ENCODE measurements at regions not wholly inside any gene's neighbourhood (a gene's known extent, or its start where the extent isn't known, plus 50 kb on each side); places are given as distances from the start of the nearest gene placed in this dataset.

DNA sequence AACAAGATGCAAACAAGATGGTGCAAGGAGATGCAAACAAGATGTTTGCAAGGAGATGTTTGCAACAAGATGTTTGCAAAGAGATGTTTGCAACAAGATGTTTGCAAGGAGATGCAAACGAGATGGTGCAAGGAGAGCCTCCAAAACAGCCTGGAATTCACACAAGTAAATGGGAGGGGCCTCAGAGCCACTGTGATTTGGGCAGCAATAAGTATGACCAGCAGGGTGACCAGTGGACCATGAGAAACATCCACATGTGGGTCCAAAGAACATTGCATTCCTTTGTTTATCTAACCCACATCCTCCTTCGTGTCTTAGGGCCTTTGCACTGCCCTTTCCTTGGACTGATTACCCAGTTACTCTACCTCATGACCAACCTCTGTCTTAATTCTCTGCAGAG, 162.9 kb downstream of the PLPP3 start:
- ATAC-seq (no peak), DNase-seq (no peak)
- Histone ChIP-seq H3K4me3 (ENCODE audit: low read length) (no peak overlapping the region), H3K9me3 (ENCODE audit: control insufficient read depth, low read length) (no peaks in the 10 kb centered on the region), H3K27ac (ENCODE audit: low read length) (no peak overlapping the region), H3K4me1 (ENCODE audit: control insufficient read depth, insufficient read depth, low read length) (peaks cover 3% of the 10 kb centered on the region), H3K27me3 (ENCODE audit: control insufficient read depth, insufficient read depth) (no peaks in the 10 kb centered on the region)
- intact Hi-C loops (cut with DNase I) = loop anchor here in 1 of 4 donors (10.0 kb wide), 1 partner anchor 222 kb away; no protein-coding TSS in a partner anchor
- 46% methylated on average over 2 of the region's 2 CpGs for WGBS

- intact Hi-C loops (cut with DNase I) = loop anchor here in 1 of 4 donors (10.0 kb wide), 1 partner anchor 221 kb away; no protein-coding TSS in a partner anchor
- peaks cover 3% of the 10 kb centered on the region for H3K4me1 ChIP-seq (ENCODE audit: control insufficient read depth, insufficient read depth, low read length)
Observed at GRCh38 chr1:56415720-56416119, 163.6 kb downstream of the PLPP3 start.

GRCh38 chr1:56415258-56415657, 164.1 kb downstream of the PLPP3 start:
- Histone ChIP-seq H3K9me3 (ENCODE audit: control insufficient read depth, low read length) (no peaks in the 10 kb centered on the region), H3K27me3 (ENCODE audit: control insufficient read depth, insufficient read depth) (no peaks in the 10 kb centered on the region), H3K4me3 (ENCODE audit: low read length) (no peak overlapping the region), H3K27ac (ENCODE audit: low read length) (no peak overlapping the region), H3K4me1 (ENCODE audit: control insufficient read depth, insufficient read depth, low read length) (peaks cover 3% of the 10 kb centered on the region)
- 74% methylated on average over 3 of the region's 3 CpGs for WGBS
- no peak for ATAC-seq
- no peak for DNase-seq
- intact Hi-C loops (cut with DNase I) = loop anchor here in 1 of 4 donors (10.0 kb wide), 1 partner anchor 220 kb away; no protein-coding TSS in a partner anchor

More at GRCh38 chr1:56415720-56416119, 163.6 kb downstream of the PLPP3 start:
- H3K27ac ChIP-seq (ENCODE audit: low read length) = no peak overlapping the region
- 92% methylated on average over 4 of the region's 4 CpGs for WGBS
- no peak for DNase-seq
- no peaks in the 10 kb centered on the region for H3K27me3 ChIP-seq (ENCODE audit: control insufficient read depth, insufficient read depth)
- no peak for ATAC-seq
- H3K4me3 ChIP-seq (ENCODE audit: low read length) = no peak overlapping the region
- H3K9me3 ChIP-seq (ENCODE audit: control insufficient read depth, low read length) = no peaks in the 10 kb centered on the region

GRCh38 chr1:56414728-56415224, 164.6 kb downstream of the PLPP3 start:
- ATAC-seq = no peak
- Histone ChIP-seq H3K9me3 (ENCODE audit: control insufficient read depth, low read length) (no peaks in the 10 kb centered on the region), H3K4me3 (ENCODE audit: low read length) (no peak overlapping the region), H3K27me3 (ENCODE audit: control insufficient read depth, insufficient read depth) (no peaks in the 10 kb centered on the region), H3K4me1 (ENCODE audit: control insufficient read depth, insufficient read depth, low read length) (peaks cover 3% of the 10 kb centered on the region), H3K27ac (ENCODE audit: low read length) (no peak overlapping the region)
- intact Hi-C loops (cut with DNase I) = loop anchor here in 1 of 4 donors (5.0 to 10.0 kb wide), 2 partner anchors 163 to 220 kb away; partner anchors contain the start of gene PLPP3
- WGBS = 69% methylated on average over 9 of the region's 9 CpGs
- no peak for DNase-seq

DNA sequence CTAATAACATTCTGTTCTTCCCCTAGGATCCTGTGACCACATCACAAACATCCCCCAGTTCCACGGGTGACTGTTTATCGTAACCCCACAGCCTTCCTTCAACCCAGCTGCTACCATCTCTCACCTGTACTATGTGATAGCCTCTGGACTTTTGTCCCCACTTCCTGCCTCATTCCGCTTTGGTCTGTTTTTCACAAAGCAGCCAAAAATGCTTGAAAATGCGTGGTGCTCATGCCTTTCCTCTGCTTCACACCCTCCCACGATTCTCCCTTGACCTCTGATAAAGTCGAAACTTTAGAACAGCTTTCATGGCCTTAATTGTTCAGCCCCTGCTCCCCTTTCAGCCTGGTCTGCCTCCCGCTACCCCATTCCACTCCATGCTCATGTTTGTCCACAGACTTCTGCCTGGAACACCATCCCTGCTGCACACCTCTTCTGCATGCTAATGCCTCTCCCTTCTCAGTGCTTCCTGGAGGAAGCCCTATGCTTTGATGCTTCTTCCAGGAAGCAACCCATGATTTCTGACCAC, 165.6 kb downstream of the PLPP3 start:
- no peaks in the 10 kb centered on the region for H3K9me3 ChIP-seq (ENCODE audit: control insufficient read depth, low read length)
- no peak overlapping the region for H3K4me3 ChIP-seq (ENCODE audit: low read length)
- DNase-seq = no peak
- H3K27me3 ChIP-seq (ENCODE audit: control insufficient read depth, insufficient read depth) = no peaks in the 10 kb centered on the region
- H3K27ac ChIP-seq (ENCODE audit: low read length) = no peak overlapping the region
- no peak for ATAC-seq
- intact Hi-C loops (cut with DNase I) = loop anchor here in 1 of 4 donors (5.0 to 10.0 kb wide), 2 partner anchors 164 to 219 kb away; partner anchors contain the start of gene PLPP3
- 53% methylated on average over 7 of the region's 7 CpGs for WGBS
- H3K4me1 ChIP-seq (ENCODE audit: control insufficient read depth, insufficient read depth, low read length) = peaks cover 3% of the 10 kb centered on the region

DNA sequence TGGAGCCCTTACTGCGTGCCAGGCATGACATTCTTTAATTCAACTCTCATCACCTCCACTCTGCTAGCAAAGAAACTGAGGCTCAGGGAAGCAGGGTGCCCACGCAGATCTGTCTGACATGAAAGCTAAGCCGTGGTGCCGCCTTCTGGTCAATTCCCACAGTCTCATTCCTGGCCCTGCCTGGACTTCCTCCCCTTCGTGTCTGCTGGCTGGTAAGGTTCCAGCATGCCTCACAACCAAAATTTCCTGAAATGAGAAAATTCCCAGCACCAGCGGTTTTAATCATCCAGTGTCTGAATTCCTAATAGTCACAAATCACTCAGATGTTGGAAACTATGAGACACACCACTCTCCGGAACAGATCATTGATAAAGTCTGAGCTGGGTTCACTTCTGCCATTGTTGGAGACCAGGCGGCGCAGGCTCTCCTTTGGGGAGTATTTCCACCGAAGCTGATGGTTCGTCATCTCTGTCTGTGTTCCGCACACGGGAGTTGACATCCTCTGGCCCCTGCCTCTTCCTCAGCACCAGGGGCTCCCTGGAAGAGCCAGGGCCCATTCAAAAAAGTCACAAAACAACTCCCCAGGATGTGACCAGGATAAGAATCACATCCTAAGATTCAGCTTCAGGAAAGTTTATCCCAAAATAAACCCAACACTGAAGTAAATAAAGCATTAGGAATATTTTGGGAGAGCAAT, 167.7 kb downstream of the PLPP3 start:
- Histone ChIP-seq H3K9me3 (ENCODE audit: control insufficient read depth, low read length) (no peaks in the 10 kb centered on the region), H3K4me3 (ENCODE audit: low read length) (no peak overlapping the region), H3K27me3 (ENCODE audit: control insufficient read depth, insufficient read depth) (no peaks in the 10 kb centered on the region), H3K27ac (ENCODE audit: low read length) (peak overlapping the region; percentile 56), H3K4me1 (ENCODE audit: control insufficient read depth, insufficient read depth, low read length) (peaks cover 3% of the 10 kb centered on the region)
- DNase-seq (peak; percentile 70 to 85 (median 73)), ATAC-seq (peak; percentile 82 to 95)
- intact Hi-C loops (cut with DNase I) = loop anchor here in 1 of 4 donors (5.0 to 10.0 kb wide), 2 partner anchors 166 to 217 kb away; partner anchors contain the start of gene PLPP3
- 49% methylated on average over 13 of the region's 13 CpGs for WGBS

DNA sequence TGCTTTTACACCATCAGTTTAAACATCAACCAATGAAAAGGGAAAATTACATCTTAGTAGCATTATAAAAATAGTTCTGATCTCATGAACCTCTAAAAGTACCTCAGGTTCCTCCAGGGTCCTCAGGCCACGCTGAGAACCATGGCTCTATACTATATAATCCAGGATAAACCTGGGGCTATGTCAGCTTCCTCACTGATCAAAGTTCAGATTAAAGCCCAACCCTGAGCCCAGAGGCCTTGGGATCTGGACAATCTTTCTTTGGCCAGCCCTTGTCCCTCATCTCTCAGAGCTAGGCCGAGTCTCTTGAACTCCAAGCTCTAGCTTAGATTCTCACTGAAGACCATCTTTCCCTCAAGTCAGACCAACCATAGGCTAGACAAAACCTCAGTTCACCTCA, 168.3 kb downstream of the PLPP3 start:
- DNase-seq (no peak), ATAC-seq (peak in 1 of 2 donors; percentile 5)
- WGBS = 82% methylated on average over 2 of the region's 2 CpGs
- Histone ChIP-seq H3K4me3 (ENCODE audit: low read length) (no peak overlapping the region), H3K27me3 (ENCODE audit: control insufficient read depth, insufficient read depth) (no peaks in the 10 kb centered on the region), H3K4me1 (ENCODE audit: control insufficient read depth, insufficient read depth, low read length) (peaks cover 3% of the 10 kb centered on the region), H3K27ac (ENCODE audit: low read length) (peak overlapping the region; percentile 38), H3K9me3 (ENCODE audit: control insufficient read depth, low read length) (no peaks in the 10 kb centered on the region)
- intact Hi-C loops (cut with DNase I) = loop anchor here in 1 of 4 donors (5.0 to 10.0 kb wide), 2 partner anchors 166 to 216 kb away; partner anchors contain the start of gene PLPP3

DNA sequence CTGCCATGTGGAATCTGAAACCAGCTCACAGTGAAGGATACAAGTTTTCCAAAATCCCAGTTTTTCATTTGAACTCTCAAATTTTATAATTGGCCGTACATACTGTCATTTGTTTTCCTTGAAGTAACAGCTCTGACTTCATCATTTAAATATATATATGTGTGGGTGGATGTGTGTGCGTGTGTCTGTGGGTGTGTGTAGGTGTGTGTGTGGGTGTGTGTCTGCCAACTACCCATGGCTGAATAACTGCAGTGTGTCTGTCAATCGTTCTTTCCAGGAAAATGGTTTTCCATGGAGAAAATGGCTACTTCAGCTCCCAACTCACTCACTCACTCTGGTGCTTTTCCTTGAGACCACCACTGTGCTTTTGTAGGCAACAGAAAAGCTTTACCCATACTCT, 169.0 kb downstream of the PLPP3 start:
- no peak for DNase-seq
- Histone ChIP-seq H3K27me3 (ENCODE audit: control insufficient read depth, insufficient read depth) (no peaks in the 10 kb centered on the region), H3K27ac (ENCODE audit: low read length) (peak overlapping the region; percentile 2), H3K4me3 (ENCODE audit: low read length) (no peak overlapping the region), H3K9me3 (ENCODE audit: control insufficient read depth, low read length) (no peaks in the 10 kb centered on the region), H3K4me1 (ENCODE audit: control insufficient read depth, insufficient read depth, low read length) (peaks cover 3% of the 10 kb centered on the region)
- intact Hi-C loops (cut with DNase I) = loop anchor here in 1 of 4 donors (5.0 to 10.0 kb wide), 2 partner anchors 167 to 216 kb away; partner anchors contain the start of gene PLPP3
- WGBS = 91% methylated on average over 3 of the region's 3 CpGs
- ATAC-seq = no peak

GRCh38 chr1:56409112-56409691, 170.2 kb downstream of the PLPP3 start:
- Histone ChIP-seq H3K9me3 (ENCODE audit: control insufficient read depth, low read length) (no peaks in the 10 kb centered on the region), H3K4me1 (ENCODE audit: control insufficient read depth, insufficient read depth, low read length) (peaks cover 3% of the 10 kb centered on the region), H3K27me3 (ENCODE audit: control insufficient read depth, insufficient read depth) (no peaks in the 10 kb centered on the region), H3K4me3 (ENCODE audit: low read length) (no peak overlapping the region), H3K27ac (ENCODE audit: low read length) (no peak overlapping the region)
- WGBS = 91% methylated on average over 8 of the region's 8 CpGs
- DNase-seq = peak in 2 of 3 donors; percentile 53 to 57
- ATAC-seq = no peak
- intact Hi-C loops (cut with DNase I) = no loop called here

DNA sequence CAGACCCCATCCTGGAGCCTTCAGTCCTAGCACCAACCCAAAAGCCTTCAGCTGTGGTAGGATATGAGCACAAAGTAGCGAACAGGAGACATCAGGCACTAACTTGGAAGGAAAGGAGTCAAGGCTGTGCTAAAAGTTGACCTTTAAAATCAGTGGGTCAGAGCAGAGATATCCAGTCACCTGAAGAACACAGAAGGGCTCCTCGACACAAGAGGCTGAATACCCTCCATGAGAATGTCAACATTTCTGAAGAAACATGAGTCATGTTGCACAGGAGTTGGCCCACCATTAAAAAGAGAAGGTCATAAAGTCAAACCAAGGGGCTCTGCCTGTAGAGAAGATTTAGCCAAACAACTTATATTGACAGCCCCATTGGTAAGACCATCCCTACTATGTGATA, 172.5 kb downstream of the PLPP3 start:
- no peaks in the 10 kb centered on the region for H3K9me3 ChIP-seq (ENCODE audit: control insufficient read depth, low read length)
- intact Hi-C loops (cut with DNase I) = no loop called here
- H3K4me3 ChIP-seq (ENCODE audit: low read length) = no peak overlapping the region
- ATAC-seq (no peak), DNase-seq (no peak)
- over 99% methylated on average over 2 of the region's 2 CpGs for WGBS
- no peaks in the 10 kb centered on the region for H3K27me3 ChIP-seq (ENCODE audit: control insufficient read depth, insufficient read depth)
- H3K4me1 ChIP-seq (ENCODE audit: control insufficient read depth, insufficient read depth, low read length) = no peaks in the 10 kb centered on the region
- H3K27ac ChIP-seq (ENCODE audit: low read length) = no peak overlapping the region

DNA sequence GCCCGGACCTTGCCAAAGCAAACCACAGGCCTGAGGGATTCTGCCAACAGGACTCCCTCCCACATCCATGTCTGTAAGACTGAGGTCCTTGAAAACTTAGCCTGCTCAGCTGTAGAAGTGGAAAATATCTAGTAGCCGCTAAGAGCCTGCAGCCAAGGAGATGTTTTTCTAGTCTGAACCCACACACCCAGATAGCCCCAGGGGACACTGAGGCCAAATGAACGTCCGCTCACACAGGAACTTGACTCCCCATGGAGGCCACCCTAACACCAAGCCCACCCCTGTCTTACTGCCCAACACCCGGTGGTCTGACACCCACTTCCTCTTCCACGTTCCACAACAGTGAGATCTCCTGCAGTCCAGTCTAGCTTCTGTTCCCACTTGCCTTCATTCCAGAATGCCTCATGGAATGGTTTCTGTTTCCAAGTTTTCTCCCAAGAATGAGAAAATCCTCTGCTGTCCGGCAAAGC, 174.8 kb downstream of the PLPP3 start:
- Histone ChIP-seq H3K27ac (ENCODE audit: low read length) (no peak overlapping the region), H3K9me3 (ENCODE audit: control insufficient read depth, low read length) (no peaks in the 10 kb centered on the region), H3K27me3 (ENCODE audit: control insufficient read depth, insufficient read depth) (no peaks in the 10 kb centered on the region), H3K4me3 (ENCODE audit: low read length) (no peak overlapping the region), H3K4me1 (ENCODE audit: control insufficient read depth, insufficient read depth, low read length) (no peaks in the 10 kb centered on the region)
- DNase-seq = peak; percentile 58 to 83 (median 80)
- WGBS = 46% methylated on average over 7 of the region's 7 CpGs
- intact Hi-C loops (cut with DNase I) = no loop called here
- peak; percentile 87 to 90 for ATAC-seq

Measured in right cardiac atrium (tissue), 5 donors.